Ammon's horn (tissue), 1 donor: ENCODE measurements at regions not wholly inside any gene's neighbourhood (a gene's known extent, or its start where the extent isn't known, plus 50 kb on each side); places are given as distances from the start of the nearest gene placed in this dataset.
"Not testable (repeated sequence)": the region's sequence is repeated elsewhere in the genome, so short reads cannot be mapped to it uniquely, and the experiment has no call there.

ENCODE experiments used
- DNase-seq: peaks from one replicate; pipeline ENCODE4 v3.0.0-alpha.2; 2016; ENCODE audit warnings: low spot score

GRCh38 chr1:224061436-224061835, 52.5 kb upstream of the FBXO28 start:
- DNase-seq: no peak

GRCh38 chr1:224059897-224060427, 53.9 kb upstream of the FBXO28 start:
- DNase-seq: no peak

GRCh38 chr1:224058303-224058702, 55.6 kb upstream of the FBXO28 start:
- DNase-seq: no peak

GRCh38 chr1:224057461-224058199, 56.3 kb upstream of the FBXO28 start:
- no peak for DNase-seq

- no peak for DNase-seq
Observed at GRCh38 chr1:224054611-224055010, 59.3 kb upstream of the FBXO28 start.

GRCh38 chr1:224054012-224054411, 59.9 kb upstream of the FBXO28 start:
- no peak for DNase-seq

- DNase-seq: no peak
Observed at GRCh38 chr1:224053456-224053855, 60.5 kb upstream of the FBXO28 start.

GRCh38 chr1:224052772-224053171, 61.1 kb upstream of the FBXO28 start:
- DNase-seq: no peak

GRCh38 chr1:224051782-224052181, 62.1 kb upstream of the FBXO28 start:
- DNase-seq: not testable (repeated sequence)

- DNase-seq: no peak
Observed at GRCh38 chr1:224051086-224051406, 62.9 kb upstream of the FBXO28 start.

- no peak for DNase-seq
Observed at GRCh38 chr1:224047538-224047937, 66.4 kb upstream of the FBXO28 start.

- DNase-seq: no peak
Observed at GRCh38 chr1:224045556-224045955, 68.4 kb upstream of the FBXO28 start.

GRCh38 chr1:224044420-224044819, 69.5 kb upstream of the FBXO28 start:
- no peak for DNase-seq

GRCh38 chr1:224042557-224043118, 71.3 kb upstream of the FBXO28 start:
- DNase-seq: no peak

GRCh38 chr1:224041032-224041431, 72.9 kb upstream of the FBXO28 start:
- DNase-seq: no peak

- not testable (repeated sequence) for DNase-seq
Observed at GRCh38 chr1:224040423-224040822, 73.5 kb upstream of the FBXO28 start.

GRCh38 chr1:224040006-224040405, 73.9 kb upstream of the FBXO28 start:
- not testable (repeated sequence) for DNase-seq

GRCh38 chr1:224038832-224039231, 75.1 kb upstream of the FBXO28 start:
- not testable (repeated sequence) for DNase-seq

GRCh38 chr1:224037362-224037761, 76.5 kb upstream of the FBXO28 start:
- not testable (repeated sequence) for DNase-seq

GRCh38 chr1:224032608-224033276, 81.2 kb upstream of the FBXO28 start:
- DNase-seq: not testable (repeated sequence)

- DNase-seq: not testable (repeated sequence)
Observed at GRCh38 chr1:224031986-224032385, 81.9 kb upstream of the FBXO28 start.

- not testable (repeated sequence) for DNase-seq
Observed at GRCh38 chr1:224030257-224030656, 83.7 kb upstream of the FBXO28 start.
